ENCODE measurements at regions not wholly inside any gene's neighbourhood (a gene's known extent, or its start where the extent isn't known, plus 50 kb on each side); places are given as distances from the start of the nearest gene placed in this dataset.

DNA sequence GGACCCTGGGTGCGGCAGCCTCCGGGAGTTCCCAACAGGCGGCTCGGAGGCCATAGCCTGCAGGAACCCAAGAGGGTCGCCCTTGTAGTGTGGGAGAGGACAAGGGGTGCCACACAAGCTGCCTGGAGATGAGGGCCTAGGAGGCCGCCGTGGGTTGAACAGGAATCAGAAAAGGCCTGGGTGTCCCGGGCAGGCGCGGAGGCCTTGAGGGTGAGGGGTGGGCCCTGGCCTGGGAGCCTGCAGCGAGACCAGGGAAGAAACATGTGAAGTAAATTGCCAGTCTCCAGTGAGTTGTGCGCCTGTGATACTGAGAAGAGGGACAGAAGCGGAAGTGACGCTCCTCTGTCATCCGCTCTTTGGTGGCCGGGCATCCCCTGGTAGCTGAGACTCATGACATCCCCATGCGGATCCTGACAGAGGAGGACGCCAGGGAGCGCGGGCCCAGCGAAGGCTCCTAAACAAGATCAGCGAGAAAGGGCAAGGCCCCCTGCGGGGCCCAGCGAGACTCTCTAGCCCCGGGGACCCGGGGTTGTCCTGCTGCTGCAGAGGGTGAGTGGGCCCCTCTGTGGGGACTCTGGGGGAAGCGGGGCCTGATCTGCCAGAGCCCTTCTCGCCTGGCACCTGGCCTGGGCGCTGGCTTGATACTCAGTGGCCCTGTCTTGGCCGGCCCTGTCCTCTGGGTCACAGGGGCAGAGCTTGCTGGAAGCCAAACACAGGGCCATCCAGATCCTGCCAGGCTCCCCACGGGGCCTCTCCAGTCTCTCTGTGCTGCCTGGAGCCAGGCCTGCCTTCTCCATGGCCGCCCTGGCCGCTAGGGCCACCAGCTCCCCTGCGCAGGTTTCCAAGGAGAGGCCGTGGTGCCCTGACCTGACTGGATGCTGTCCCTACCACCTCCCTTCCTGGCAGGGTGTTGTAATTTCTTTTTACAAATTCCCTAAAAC, 788.4 kb downstream of the TLE4 start:
- no peak overlapping the region for H3K4me3 ChIP-seq (ENCODE audit: low read depth, low read length)
- no peak for DNase-seq (ENCODE audit: low read depth, low spot score)
- TF ChIP-seq, protein P1, sequence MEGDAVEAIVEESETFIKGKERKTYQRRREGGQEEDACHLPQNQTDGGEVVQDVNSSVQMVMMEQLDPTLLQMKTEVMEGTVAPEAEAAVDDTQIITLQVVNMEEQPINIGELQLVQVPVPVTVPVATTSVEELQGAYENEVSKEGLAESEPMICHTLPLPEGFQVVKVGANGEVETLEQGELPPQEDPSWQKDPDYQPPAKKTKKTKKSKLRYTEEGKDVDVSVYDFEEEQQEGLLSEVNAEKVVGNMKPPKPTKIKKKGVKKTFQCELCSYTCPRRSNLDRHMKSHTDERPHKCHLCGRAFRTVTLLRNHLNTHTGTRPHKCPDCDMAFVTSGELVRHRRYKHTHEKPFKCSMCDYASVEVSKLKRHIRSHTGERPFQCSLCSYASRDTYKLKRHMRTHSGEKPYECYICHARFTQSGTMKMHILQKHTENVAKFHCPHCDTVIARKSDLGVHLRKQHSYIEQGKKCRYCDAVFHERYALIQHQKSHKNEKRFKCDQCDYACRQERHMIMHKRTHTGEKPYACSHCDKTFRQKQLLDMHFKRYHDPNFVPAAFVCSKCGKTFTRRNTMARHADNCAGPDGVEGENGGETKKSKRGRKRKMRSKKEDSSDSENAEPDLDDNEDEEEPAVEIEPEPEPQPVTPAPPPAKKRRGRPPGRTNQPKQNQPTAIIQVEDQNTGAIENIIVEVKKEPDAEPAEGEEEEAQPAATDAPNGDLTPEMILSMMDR (IDR thresholded peaks at IDR 0.05; ENCODE audit: insufficient read depth, low read length, missing control alignments), result no peak
- ChIA-PET CTCF (no interaction called here), POLR2A (no interaction called here)

- DNase-seq (ENCODE audit: low read depth, low spot score), result no peak
- ChIA-PET POLR2A (no interaction called here), CTCF (no interaction called here)
- TF ChIP-seq, protein P1 (IDR thresholded peaks at IDR 0.05; ENCODE audit: insufficient read depth, low read length, missing control alignments), result no peak
- no peak overlapping the region for H3K4me3 ChIP-seq (ENCODE audit: low read depth, low read length)
Observed at GRCh38 chr9:80359291-80359690, 787.5 kb downstream of the TLE4 start.

DNA sequence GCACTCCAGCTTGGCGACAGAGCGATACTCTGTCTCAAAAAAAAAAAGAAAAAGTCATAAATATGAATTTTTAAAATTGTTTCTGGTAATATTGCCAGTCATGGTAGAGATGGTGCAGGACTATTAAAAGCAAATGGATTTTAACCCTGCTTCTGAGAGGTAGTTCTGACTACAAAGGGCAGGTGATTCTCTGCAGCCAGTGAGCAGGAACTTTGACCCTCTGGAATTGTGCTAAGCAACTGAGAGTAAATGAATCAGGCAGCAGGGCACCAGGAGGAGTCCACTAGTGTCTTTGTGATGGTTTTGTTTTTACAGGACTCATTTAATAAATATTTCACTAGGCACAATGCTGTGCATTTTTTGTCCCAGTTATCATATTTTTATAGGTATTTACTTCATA, 781.2 kb downstream of the TLE4 start:
- TF ChIP-seq, protein P1 (IDR thresholded peaks at IDR 0.05; ENCODE audit: insufficient read depth, low read length, missing control alignments), result no peak
- CTCF ChIA-PET, result no interaction called here
- no peak for DNase-seq (ENCODE audit: low read depth, low spot score)
- H3K4me3 ChIP-seq (ENCODE audit: low read depth, low read length), result no peak overlapping the region
- POLR2A ChIA-PET, result no interaction called here

- no peak for DNase-seq (ENCODE audit: low read depth, low spot score)
- ChIA-PET CTCF (no interaction called here), POLR2A (no interaction called here)
- TF ChIP-seq, protein P1 (IDR thresholded peaks at IDR 0.05; ENCODE audit: insufficient read depth, low read length, missing control alignments), result no peak
- H3K4me3 ChIP-seq (ENCODE audit: low read depth, low read length), result no peak overlapping the region
Observed at GRCh38 chr9:80351612-80352011, 779.8 kb downstream of the TLE4 start.

DNA sequence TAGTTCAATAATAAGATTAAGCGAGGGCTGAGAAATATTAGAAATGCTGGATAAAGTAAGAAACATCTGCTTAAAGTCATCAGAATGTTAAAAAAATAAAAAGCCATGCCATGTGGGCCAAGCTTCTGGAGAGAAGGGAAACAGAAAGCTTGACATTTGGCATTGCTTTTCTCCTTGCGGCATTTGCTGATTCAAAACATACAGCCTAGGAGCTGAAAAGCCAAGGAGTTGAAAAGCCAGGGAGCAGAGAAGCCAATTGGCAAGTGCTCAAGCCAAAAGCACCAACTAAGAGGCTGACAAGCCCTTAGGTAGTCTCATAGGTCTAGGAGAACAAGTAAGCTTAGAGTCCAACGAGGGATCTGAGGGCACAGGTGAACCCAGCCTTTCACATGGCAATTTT, 754.3 kb downstream of the TLE4 start:
- POLR2A ChIA-PET, result no interaction called here
- DNase-seq (ENCODE audit: low read depth, low spot score), result no peak
- TF ChIP-seq, protein P1 (IDR thresholded peaks at IDR 0.05; ENCODE audit: insufficient read depth, low read length, missing control alignments), result no peak
- no peak overlapping the region for H3K4me3 ChIP-seq (ENCODE audit: low read depth, low read length)
- CTCF ChIA-PET, result no interaction called here

- ChIA-PET POLR2A (no interaction called here), CTCF (no interaction called here)
- H3K4me3 ChIP-seq (ENCODE audit: low read depth, low read length), result no peak overlapping the region
- DNase-seq (ENCODE audit: low read depth, low spot score), result no peak
- TF ChIP-seq, protein P1 (IDR thresholded peaks at IDR 0.05; ENCODE audit: insufficient read depth, low read length, missing control alignments), result no peak
Observed at GRCh38 chr9:80320916-80321315, 749.2 kb downstream of the TLE4 start.
